ENCODE measurements at regions not wholly inside any gene's neighbourhood (a gene's known extent, or its start where the extent isn't known, plus 50 kb on each side); places are given as distances from the start of the nearest gene placed in this dataset.

DNA sequence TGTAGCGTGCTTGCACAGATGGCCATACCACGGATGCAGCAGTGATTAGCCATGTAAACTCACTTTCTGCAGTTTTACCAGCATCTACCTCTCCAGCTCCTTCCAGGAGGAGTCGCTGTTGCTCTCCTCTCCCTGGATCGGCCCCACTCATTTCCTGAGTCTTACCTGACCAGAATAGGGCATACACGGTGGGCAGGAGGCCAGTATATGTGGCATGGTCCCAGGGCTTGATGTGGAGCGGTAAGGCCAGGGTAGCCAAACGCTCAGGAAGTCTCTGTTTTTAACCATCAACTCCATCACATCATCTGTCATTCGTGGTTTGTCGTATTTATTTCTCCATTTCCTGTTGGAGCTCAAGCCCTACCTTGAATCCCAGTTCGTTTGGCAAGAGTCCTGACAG, 163.4 kb upstream of the USP24 start:
- no peak for TF ChIP-seq POLR2A (IDR thresholded peaks at IDR 0.05)
- TF ChIP-seq CTCF (IDR thresholded peaks at IDR 0.05) = peak in 4 of 5 experiments; percentile 17 to 35 (median 25)
- no peak for TF ChIP-seq EP300 (IDR thresholded peaks at IDR 0.05)

Data from tibial nerve (tissue), 4 donors.